ENCODE measurements at regions not wholly inside any gene's neighbourhood (a gene's known extent, or its start where the extent isn't known, plus 50 kb on each side); places are given as distances from the start of the nearest gene placed in this dataset.

DNA sequence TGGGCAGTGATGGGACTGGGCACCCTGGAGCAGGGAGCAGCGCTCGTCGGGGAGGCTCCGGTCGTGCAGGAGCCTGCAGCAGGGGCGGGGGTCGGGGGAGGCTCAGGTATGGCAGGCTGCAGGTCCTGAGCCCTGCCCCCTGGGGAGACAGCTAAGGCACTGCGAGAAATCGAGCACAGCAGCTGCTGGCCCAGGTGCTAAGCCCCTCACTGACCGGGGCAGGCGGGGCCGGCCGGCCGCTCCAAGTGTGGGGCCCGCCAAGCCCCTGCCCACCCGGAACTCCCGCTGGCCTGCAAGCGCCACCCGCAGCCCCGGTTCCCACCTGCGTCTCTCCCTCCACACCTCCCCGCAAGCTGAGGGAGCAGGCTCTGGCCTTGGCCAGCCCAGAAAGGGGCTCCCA, 326.8 kb upstream of the TMTC1 start:
- no peak for DNase-seq (ENCODE audit: low read depth in 2 of 3, low spot score in 2 of 3)

- DNase-seq (ENCODE audit: low read depth in 2 of 3, low spot score in 2 of 3) = no peak
Measured at GRCh38 chr12:30108666-30109065, 324.9 kb upstream of the TMTC1 start.

- DNase-seq (ENCODE audit: low read depth in 2 of 3, low spot score in 2 of 3) = no peak
Measured at GRCh38 chr12:30106204-30106965, 322.6 kb upstream of the TMTC1 start.

GRCh38 chr12:30105505-30105904, 321.8 kb upstream of the TMTC1 start:
- no peak for DNase-seq (ENCODE audit: low read depth in 2 of 3, low spot score in 2 of 3)

GRCh38 chr12:30104971-30105370, 321.2 kb upstream of the TMTC1 start:
- DNase-seq (ENCODE audit: low read depth in 2 of 3, low spot score in 2 of 3) = no peak

DNA sequence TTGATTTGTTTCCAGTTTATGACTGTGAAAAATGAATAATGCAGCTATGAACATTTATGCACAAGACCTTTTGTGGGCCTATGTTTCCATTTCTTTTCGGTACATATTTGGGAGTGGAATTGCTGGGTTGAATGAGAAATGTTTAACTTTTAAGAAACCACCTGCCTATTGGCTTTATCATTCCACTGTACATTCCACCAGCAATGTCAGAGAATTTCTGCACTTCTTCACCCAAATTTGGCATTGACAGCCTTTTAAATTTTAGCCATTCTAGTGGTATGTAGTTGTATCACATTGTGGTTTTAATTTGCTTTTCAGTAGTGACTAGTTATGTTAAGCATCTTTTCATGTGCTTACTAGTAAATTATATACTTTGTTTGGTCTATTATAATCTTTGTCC, 317.0 kb upstream of the TMTC1 start:
- no peak for DNase-seq (ENCODE audit: low read depth in 2 of 3, low spot score in 2 of 3)

DNA sequence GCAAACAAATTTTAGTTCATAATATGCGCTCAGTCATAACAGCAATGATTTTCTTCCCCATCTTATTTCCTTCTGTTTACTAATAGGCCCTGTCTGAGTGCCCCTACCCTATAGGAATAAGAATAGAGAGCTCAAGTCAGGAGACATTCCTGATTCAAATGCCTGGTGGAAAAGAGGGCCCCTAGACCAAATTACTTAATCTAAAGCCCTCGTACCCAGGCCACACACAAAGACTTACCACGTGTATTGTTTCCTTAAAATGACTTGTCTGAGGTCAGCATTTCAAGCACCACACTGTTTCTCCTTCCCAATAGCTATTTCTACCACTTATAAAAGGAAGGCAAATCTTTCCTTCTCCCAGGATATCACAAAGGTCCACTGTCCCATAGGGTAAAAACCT, 314.9 kb upstream of the TMTC1 start:
- no peak for DNase-seq (ENCODE audit: low read depth in 2 of 3, low spot score in 2 of 3)

GRCh38 chr12:30095511-30095910, 311.8 kb upstream of the TMTC1 start:
- no peak for DNase-seq (ENCODE audit: low read depth in 2 of 3, low spot score in 2 of 3)

DNA sequence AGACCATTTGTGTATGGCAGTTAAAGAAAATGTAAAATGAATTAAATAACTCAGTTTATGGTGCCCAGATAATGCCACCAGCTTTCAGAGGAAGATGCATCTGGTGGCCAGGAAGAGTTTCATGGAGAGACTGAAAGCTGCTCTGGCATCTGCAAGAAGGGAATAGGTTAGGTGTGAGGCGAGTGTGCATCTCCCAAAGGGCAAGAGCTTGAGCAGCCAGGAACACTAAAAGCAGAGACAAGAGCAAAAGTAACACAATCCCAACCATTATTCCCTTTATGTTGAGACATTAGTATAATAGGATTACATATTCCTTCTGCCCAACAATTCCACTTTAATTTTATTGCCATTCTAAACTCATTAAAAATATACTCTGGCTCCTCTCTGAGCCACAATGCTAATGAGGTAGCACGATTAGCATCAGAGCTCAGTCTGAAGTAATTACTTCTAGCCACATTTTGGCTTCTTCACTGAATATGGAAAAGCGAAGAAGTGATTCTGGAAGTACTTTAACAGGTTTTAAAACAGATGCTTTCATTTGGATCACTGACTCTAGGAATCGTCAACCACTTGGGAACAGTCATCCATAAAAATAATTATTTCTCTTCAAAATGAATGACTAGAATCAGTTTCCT, 309.4 kb upstream of the TMTC1 start:
- DNase-seq (ENCODE audit: low read depth in 2 of 3, low spot score in 2 of 3) = no peak

DNA sequence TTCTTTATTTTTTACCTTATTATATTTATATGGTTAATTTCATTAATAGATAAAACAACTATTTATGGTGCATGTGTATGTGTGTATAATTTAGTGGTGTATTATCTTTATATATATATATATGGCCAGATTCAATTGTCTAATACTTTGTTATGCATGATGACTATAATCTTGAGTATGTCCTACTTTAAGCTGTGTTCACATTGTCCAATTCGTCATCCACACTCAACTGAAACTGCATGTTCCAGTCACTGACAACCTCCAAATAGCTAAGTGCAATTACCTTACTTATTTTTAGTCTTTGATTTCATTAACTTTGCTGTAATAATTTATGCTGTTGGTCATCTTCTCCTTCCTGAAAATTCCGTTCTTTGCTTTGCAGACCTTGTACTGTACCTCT, 306.5 kb upstream of the TMTC1 start:
- no peak for DNase-seq (ENCODE audit: low read depth in 2 of 3, low spot score in 2 of 3)

GRCh38 chr12:30088259-30088995, 304.7 kb upstream of the TMTC1 start:
- no peak for DNase-seq (ENCODE audit: low read depth in 2 of 3, low spot score in 2 of 3)

DNA sequence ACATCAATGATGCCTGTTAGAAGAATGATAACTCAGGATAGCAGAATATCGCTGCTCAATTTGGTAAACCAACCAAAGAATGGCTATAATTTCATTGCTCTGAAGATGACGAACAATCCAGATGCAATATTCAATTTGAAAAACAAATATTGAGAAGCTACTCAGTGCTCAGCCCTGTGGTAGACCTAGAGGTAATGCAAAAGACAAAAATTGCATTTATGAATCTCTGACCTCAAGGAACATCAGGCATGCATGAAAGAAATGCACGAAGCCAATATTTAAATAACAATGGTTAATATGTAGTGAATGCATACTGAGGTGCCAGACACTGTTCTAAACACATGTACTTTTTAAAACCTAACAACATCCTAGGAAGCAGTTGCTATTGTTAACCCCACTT, 298.6 kb upstream of the TMTC1 start:
- DNase-seq (ENCODE audit: low read depth in 2 of 3, low spot score in 2 of 3) = no peak

- no peak for DNase-seq (ENCODE audit: low read depth in 2 of 3, low spot score in 2 of 3)
Measured at GRCh38 chr12:30074916-30075315, 291.2 kb upstream of the TMTC1 start.

DNA sequence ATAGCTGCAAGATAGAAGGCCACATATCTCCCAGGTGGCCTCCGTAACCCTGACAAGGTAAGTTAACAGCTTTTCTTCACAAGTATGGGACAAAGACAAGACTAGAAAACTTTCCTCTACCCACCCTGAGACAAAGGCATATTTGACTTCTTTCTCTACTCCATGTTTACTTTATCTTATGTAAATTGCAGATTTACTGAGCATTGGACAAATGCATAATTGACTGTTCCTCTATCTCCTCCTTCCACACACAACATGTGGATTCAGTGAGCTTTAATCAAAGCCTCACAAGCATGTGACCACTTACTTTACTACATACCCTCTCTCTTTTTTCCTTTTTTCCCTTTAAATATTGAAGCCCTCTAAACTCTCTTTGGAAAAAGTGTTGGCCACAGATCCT, 289.1 kb upstream of the TMTC1 start:
- DNase-seq (ENCODE audit: low read depth in 2 of 3, low spot score in 2 of 3) = no peak

DNA sequence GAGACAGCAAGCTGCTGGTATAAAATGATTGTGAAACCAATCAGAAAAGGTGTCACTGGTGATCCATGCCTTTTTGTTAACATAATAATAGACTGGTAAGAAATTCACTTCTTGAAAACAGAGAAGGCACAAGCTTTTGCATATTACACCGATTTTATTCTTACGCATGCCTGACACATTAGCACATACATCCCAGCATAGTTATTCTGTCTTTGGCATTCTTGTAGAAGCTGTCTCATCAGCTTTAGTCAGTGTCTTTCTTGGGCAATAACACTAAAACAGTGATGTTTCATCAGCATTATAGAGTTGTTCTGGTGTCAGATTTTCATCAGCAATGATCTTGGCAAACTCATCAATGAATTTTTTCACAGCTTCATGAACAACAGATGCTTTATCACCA, 283.4 kb upstream of the TMTC1 start:
- no peak for DNase-seq (ENCODE audit: low read depth in 2 of 3, low spot score in 2 of 3)

DNA sequence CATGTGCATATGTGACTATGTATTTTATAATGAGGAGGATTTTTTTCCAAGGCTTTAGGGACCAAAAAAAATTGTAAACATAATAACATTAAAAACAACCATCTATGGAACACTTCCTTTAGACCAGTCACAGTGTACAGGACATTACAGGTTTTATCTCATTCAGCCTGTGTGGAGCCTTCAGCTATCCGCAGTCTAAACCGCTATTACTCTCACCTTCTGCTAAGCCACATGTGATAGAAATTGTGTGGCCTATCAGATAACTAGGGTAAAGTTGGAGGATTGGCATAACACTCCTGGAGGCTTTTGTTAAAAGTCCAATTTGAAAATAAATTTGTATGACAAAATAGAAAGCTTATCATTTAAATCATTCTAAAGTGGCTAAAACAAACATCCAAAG, 281.2 kb upstream of the TMTC1 start:
- no peak for DNase-seq (ENCODE audit: low read depth in 2 of 3, low spot score in 2 of 3)

DNA sequence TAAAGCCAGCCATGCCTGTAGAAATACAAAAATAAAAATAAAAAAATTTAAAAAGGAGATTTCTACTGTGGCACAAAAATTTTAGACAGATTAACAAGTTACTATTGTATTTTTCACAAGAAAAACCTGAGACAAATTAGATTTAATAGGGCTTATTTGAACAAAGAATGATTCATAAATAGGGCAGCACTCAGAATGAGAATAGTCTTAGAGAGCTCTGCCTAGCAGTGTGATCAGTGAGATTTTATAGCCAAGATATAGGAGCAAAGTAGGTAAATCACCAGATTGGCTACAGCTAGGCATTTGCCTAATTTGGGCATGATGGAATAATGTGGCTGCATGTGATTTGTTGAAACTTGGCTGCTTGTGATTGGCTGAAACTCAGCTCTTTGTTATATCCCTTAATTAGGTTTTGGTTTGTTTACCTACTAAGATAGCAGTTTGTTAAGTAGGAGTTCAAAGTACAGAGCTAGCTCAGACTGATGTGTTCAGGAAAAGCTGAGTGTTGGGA, 279.7 kb upstream of the TMTC1 start:
- DNase-seq (ENCODE audit: low read depth in 2 of 3, low spot score in 2 of 3) = no peak

GRCh38 chr12:30048371-30048770, 264.6 kb upstream of the TMTC1 start:
- DNase-seq (ENCODE audit: low read depth in 2 of 3, low spot score in 2 of 3) = no peak

DNA sequence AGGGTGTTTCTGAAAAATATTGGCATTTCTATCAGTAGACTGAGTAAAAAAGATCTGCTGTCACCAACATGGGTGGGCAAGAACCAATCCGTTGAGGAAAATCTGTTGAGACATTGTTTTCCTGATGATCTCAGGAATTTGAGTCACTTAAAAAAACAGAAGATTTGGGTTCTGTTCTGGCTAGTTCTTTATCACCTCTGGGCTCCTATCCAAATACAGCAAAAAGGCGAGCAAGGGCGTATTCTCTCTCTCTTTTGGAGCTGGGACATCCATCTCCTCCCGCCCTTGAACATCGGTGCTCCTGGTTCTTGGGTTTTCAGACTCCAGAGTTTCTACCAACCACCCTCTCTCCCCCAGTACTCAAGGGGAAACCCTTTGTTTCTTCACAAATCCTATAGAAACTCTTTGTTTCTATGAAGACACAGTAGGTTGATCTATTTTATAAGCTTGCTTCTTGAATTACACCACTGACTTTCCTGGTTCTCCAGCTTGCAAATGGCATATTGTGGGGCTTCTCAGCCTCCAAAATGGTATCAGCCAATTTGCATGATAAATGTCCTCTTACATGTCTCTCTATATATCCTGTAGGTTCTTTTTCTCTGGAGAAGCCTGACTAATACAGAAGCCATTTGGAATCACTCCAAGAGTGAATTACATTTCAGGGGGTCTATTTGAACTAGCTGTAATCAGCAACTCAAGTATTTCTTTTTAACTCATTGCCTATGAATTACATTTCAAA, 263.9 kb upstream of the TMTC1 start:
- no peak for DNase-seq (ENCODE audit: low read depth in 2 of 3, low spot score in 2 of 3)

- no peak for DNase-seq (ENCODE audit: low read depth in 2 of 3, low spot score in 2 of 3)
Measured at GRCh38 chr12:30046376-30046775, 262.6 kb upstream of the TMTC1 start.

- DNase-seq (ENCODE audit: low read depth in 2 of 3, low spot score in 2 of 3) = no peak
Measured at GRCh38 chr12:30045171-30045570, 261.4 kb upstream of the TMTC1 start.
